IMR-90 (cell line): ENCODE measurements at regions not wholly inside any gene's neighbourhood (a gene's known extent, or its start where the extent isn't known, plus 50 kb on each side); places are given as distances from the start of the nearest gene placed in this dataset.

Source experiments
- ATAC-seq: fragments of 200-7000 bp; cut with Tn5 transposase; 2 replicates; pipeline ENCODE4 v1.9.1; 2020; ENCODE audit warnings: low read depth, mild to moderate bottlenecking, moderate library complexity
- BruUV-seq: library from RNA; stranded (reverse); fragments of 400-500 nt; replicated peaks from 2 replicates; lab custom pipeline; 2021; lab: Mats Ljungman, UMichigan
- CTCF ChIA-PET: fragments of 300-600 bp; formaldehyde crosslinking; extraction: SDS; loops from one replicate; lab custom pipeline; 2021; ENCODE audit warnings: antibody characterized with exemption; lab: Yijun Ruan, JAX
- POLR2A ChIA-PET: fragments of 300-600 bp; sonication (Branson Sonifier 250); formaldehyde crosslinking; loops from one replicate; lab custom pipeline; 2022; ENCODE audit warnings: antibody characterized with exemption; ENCODE audit not compliant: unreplicated experiment; lab: Charles Lee
- DNase-seq: peaks from one replicate; pipeline ENCODE4 v3.0.0; 2013
- H2AFZ ChIP-seq: replicated peaks from 2 replicates; pipeline ENCODE3; 2013; ENCODE audit warnings: low read length, mild to moderate bottlenecking; ENCODE audit not compliant: poor library complexity
- H2AK5ac ChIP-seq: 2 replicates; pipeline ENCODE4 v1.6.1; 2013; ENCODE audit warnings: low read depth, low read length, inconsistent platforms
- H2AK9ac ChIP-seq: replicated peaks from 2 replicates; pipeline ENCODE3; 2013; ENCODE audit warnings: mild to moderate bottlenecking, low read depth, low read length, moderate library complexity; ENCODE audit not compliant: poor library complexity
- H2BK120ac ChIP-seq: 2 replicates; pipeline ENCODE4 v1.6.1; 2013; ENCODE audit warnings: low read depth, low read length, inconsistent platforms
- H2BK15ac ChIP-seq: 3 replicates; pipeline ENCODE4 v1.6.1; 2013; ENCODE audit warnings: low read depth, low read length, inconsistent platforms
- H2BK20ac ChIP-seq: 2 replicates; pipeline ENCODE4 v1.6.1; 2013; ENCODE audit warnings: low read depth, mild to moderate bottlenecking, inconsistent platforms, low read length, moderate library complexity
- H2BK5ac ChIP-seq: 2 replicates; pipeline ENCODE4 v1.6.1; 2013; ENCODE audit warnings: mild to moderate bottlenecking, low read depth, low read length, inconsistent platforms; ENCODE audit not compliant: poor library complexity, severe bottlenecking
- H3K14ac ChIP-seq: replicated peaks from 2 replicates; pipeline ENCODE4 v1.6.1; 2013; ENCODE audit warnings: low read depth, low read length, inconsistent platforms
- H3K18ac ChIP-seq: 2 replicates; pipeline ENCODE4 v1.6.1; 2013; ENCODE audit warnings: low read depth, low read length, control low read depth
- H3K23ac ChIP-seq: 2 replicates; pipeline ENCODE4 v1.6.1; 2013; ENCODE audit warnings: low read depth, low read length, inconsistent platforms
- H3K27ac ChIP-seq: 2 replicates; pipeline ENCODE4 v1.5.1; 2013; ENCODE audit warnings: mild to moderate bottlenecking, control low read depth, low read length; ENCODE audit not compliant: insufficient read depth
- H3K27me3 ChIP-seq: 2 replicates; pipeline ENCODE4 v1.6.1; 2013; ENCODE audit warnings: low read length; ENCODE audit not compliant: control insufficient read depth, insufficient read depth
- H3K36me3 ChIP-seq: 2 replicates; pipeline ENCODE4 v1.6.1; 2013; ENCODE audit warnings: low read length, mixed read lengths; ENCODE audit not compliant: control insufficient read depth, insufficient read depth
- H3K4ac ChIP-seq: 2 replicates; pipeline ENCODE4 v1.6.1; 2013; ENCODE audit warnings: low read depth, low read length, inconsistent platforms
- H3K4me1 ChIP-seq: 2 replicates; pipeline ENCODE4 v1.6.1; 2013; ENCODE audit warnings: low read length, mixed read lengths; ENCODE audit not compliant: control insufficient read depth, insufficient read depth
- H3K4me2 ChIP-seq: 2 replicates; pipeline ENCODE4 v1.6.1; 2013; ENCODE audit warnings: low read depth, mild to moderate bottlenecking, control low read depth, low read length, moderate library complexity
- H3K4me3 ChIP-seq: 2 replicates; pipeline ENCODE4 v1.5.1; 2013; ENCODE audit warnings: low read depth, mild to moderate bottlenecking, control low read depth, low read length, moderate library complexity; ENCODE audit not compliant: insufficient read depth
- H3K56ac ChIP-seq: 2 replicates; pipeline ENCODE4 v1.6.1; 2013; ENCODE audit warnings: low read length, inconsistent platforms; ENCODE audit not compliant: insufficient read depth; ENCODE audit errors: extremely low read depth
- H3K79me1 ChIP-seq, 2 experiments: 2 replicates each; pipeline ENCODE4 v1.6.1; 2013; ENCODE audit warnings: low read length in 2 of 2, inconsistent platforms in 1 of 2, low read depth in 1 of 2
- H3K9ac ChIP-seq: 2 replicates; pipeline ENCODE4 v1.6.1; 2013; ENCODE audit warnings: low read depth, low read length, control low read depth
- H3K9me1 ChIP-seq: 2 replicates; pipeline ENCODE4 v1.6.1; 2013; ENCODE audit warnings: low read length, inconsistent platforms; ENCODE audit not compliant: insufficient read depth
- H3K9me3 ChIP-seq: 2 replicates; pipeline ENCODE4 v1.6.1; 2013; ENCODE audit warnings: low read length; ENCODE audit not compliant: control insufficient read depth, insufficient read depth
- H4K20me1 ChIP-seq: 2 replicates; pipeline ENCODE4 v1.6.1; 2013; ENCODE audit warnings: low read length, inconsistent platforms; ENCODE audit not compliant: insufficient read depth
- H4K5ac ChIP-seq: 2 replicates; pipeline ENCODE4 v1.6.1; 2013; ENCODE audit warnings: mild to moderate bottlenecking, low read depth, low read length, control low read depth
- H4K8ac ChIP-seq, 2 experiments: 2 replicates each; pipeline ENCODE4 v1.6.1; 2013; ENCODE audit warnings: low read depth in 2 of 2, low read length in 2 of 2, control low read depth in 1 of 2, inconsistent platforms in 1 of 2
- H4K91ac ChIP-seq: 2 replicates; pipeline ENCODE4 v1.6.1; 2013; ENCODE audit warnings: low read depth, low read length, inconsistent platforms; ENCODE audit not compliant: insufficient read depth
- CEBPB ChIP-seq: IDR thresholded peaks from 2 replicates; pipeline ENCODE4 v1.6.1; 2012; ENCODE audit warnings: low read depth, low read length, improper control_type of control experiment
- CTCF ChIP-seq: conservative IDR thresholded peaks from 2 replicates; pipeline ENCODE4 v1.5.1; 2012; ENCODE audit warnings: mild to moderate bottlenecking, low read depth, low read length, improper control_type of control experiment
- ELK1 ChIP-seq: fragments of 150-350 bp; IDR thresholded peaks from 2 replicates; pipeline ENCODE4 v1.6.1; 2016; ENCODE audit warnings: low read depth, mild to moderate bottlenecking, low read length, moderate library complexity, borderline replicate concordance
- FOS ChIP-seq: fragments of 150-350 bp; IDR thresholded peaks from 2 replicates; pipeline ENCODE4 v1.6.1; 2016; ENCODE audit warnings: low read depth, low read length
- MAFK ChIP-seq: IDR thresholded peaks from 2 replicates; pipeline ENCODE4 v1.6.1; 2012; ENCODE audit warnings: low read depth, low read length, improper control_type of control experiment
- MAZ ChIP-seq: IDR thresholded peaks from 2 replicates; pipeline ENCODE4 v1.6.1; 2012; ENCODE audit warnings: low read depth, mild to moderate bottlenecking, low read length, improper control_type of control experiment, moderate library complexity, borderline replicate concordance
- MXI1 ChIP-seq: IDR thresholded peaks from 2 replicates; pipeline ENCODE4 v1.6.1; 2012; ENCODE audit warnings: low read depth, mild to moderate bottlenecking, low read length, moderate library complexity, borderline replicate concordance
- POLR2A ChIP-seq: IDR thresholded peaks from 2 replicates; pipeline ENCODE4 v1.6.1; 2012; ENCODE audit warnings: mild to moderate bottlenecking, low read depth, low read length
- RCOR1 ChIP-seq: IDR thresholded peaks from 2 replicates; pipeline ENCODE4 v1.6.1; 2012; ENCODE audit warnings: mild to moderate bottlenecking, low read length, improper control_type of control experiment; ENCODE audit not compliant: insufficient replicate concordance
- RFX5 ChIP-seq: IDR thresholded peaks from 2 replicates; pipeline ENCODE4 v1.8.0; 2012; ENCODE audit warnings: low read depth, mild to moderate bottlenecking, low read length, moderate library complexity
- SMC3 ChIP-seq: fragments of 150-350 bp; IDR thresholded peaks from 2 replicates; pipeline ENCODE4 v1.6.1; 2016; ENCODE audit warnings: low read depth, mild to moderate bottlenecking, antibody characterized with exemption, low read length, moderate library complexity
- USF2 ChIP-seq: fragments of 150-350 bp; IDR thresholded peaks from 2 replicates; pipeline ENCODE4 v1.6.1; 2017; ENCODE audit warnings: mild to moderate bottlenecking, antibody characterized with exemption, low read length, low read depth
- WGBS, 2 experiments: methylation state at CpG; one replicate each; pipeline versions ENCODE4 v1.1.5 to v1.1.7; 2013; ENCODE audit warnings: missing lambda C conversion rate in 2 of 2; ENCODE audit not compliant: insufficient read length in 1 of 2; ENCODE audit errors: extremely low coverage in 2 of 2; 5-methylcytosine and 5-hydroxymethylcytosine counted together
- dilution Hi-C: fragments of 300-500 bp; cut with HindIII; formaldehyde crosslinking; loops from one replicate; pipeline ENCODE4 v1.14.3; 2018; ENCODE audit warnings: low sequenced_read_pairs; ENCODE audit not compliant: unreplicated experiment
- in situ Hi-C: fragments of 300-500 bp; cut with MboI; formaldehyde crosslinking; loops from 3 replicates; pipeline ENCODE4 v1.14.3; 2019; ENCODE audit warnings: low sequenced_read_pairs, inconsistent platforms, mixed read lengths
- intact Hi-C: fragments of 100-400 bp; cut with micrococcal nuclease; formaldehyde crosslinking; loops from 2 replicates; pipeline ENCODE4 v1.10.0; 2022

GRCh38 chr18:68102117-68102516, 585.6 kb upstream of the DSEL start:
- Histone ChIP-seq H2BK5ac (peak overlapping the region; percentile 95), H3K4me2 (peak overlapping the region; percentile 5; the same call in 1 of the 2 replicates), H2BK15ac (no peak overlapping the region), H2AFZ (no peak overlapping the region), H3K79me1 (no peaks in the 10 kb centered on the region), H3K23ac (peak overlapping the region; percentile 56; the same call in 1 of the 2 replicates), H3K4me3 (no peak overlapping the region), H3K14ac (peak overlapping the region; percentile 71; the same call in 1 of the 2 replicates), H3K4ac (peak overlapping the region; percentile 50; the same call in 1 of the 2 replicates), H2AK5ac (no peak overlapping the region), H3K9me3 (no peaks in the 10 kb centered on the region), H3K4me1 (peaks cover 3% of the 10 kb centered on the region), H3K9me1 (no peaks in the 10 kb centered on the region), H4K8ac (peak overlapping the region in 1 of 2 experiments; percentile 59; a peak in 2 of 4 replicates), H2BK20ac (peak overlapping the region; percentile 67), H2AK9ac (no peak overlapping the region), H4K5ac (peak overlapping the region; percentile 67), H4K20me1 (no peaks in the 10 kb centered on the region), H3K27ac (peak overlapping the region; percentile 72; the same call in 1 of the 2 replicates), H3K9ac (no peak overlapping the region), H4K91ac (0 out of 2 replicates have a peak overlapping the region, but pooled peaks have one; percentile 60), H3K56ac (no peak overlapping the region), H3K18ac (peak overlapping the region; percentile 33), H3K27me3 (no peaks in the 10 kb centered on the region), H2BK120ac (peak overlapping the region; percentile 54), H3K36me3 (no peaks in the 10 kb centered on the region)
- no TSS peak for BruUV-seq
- ATAC-seq (peak; percentile 84), DNase-seq (peak; percentile 52)
- POLR2A ChIA-PET: interaction anchor here (0.5 kb wide), 1 partner anchor 233 kb away, joined by 5 read pairs; no protein-coding TSS in a partner anchor
- in situ Hi-C loops: no loop called here
- intact Hi-C loops: loop anchor here (5.0 kb wide), 1 partner anchor 585 kb away; the partner anchor contains the start of gene DSEL
- WGBS, 2 experiments: no CpG with 5 or more reads among the region's 4 CpGs
- CTCF ChIA-PET: no interaction called here
- dilution Hi-C loops: no loop called here
- TF ChIP-seq RCOR1 (no peak), MAZ (no peak), FOS (no peak), CTCF (no peak), SMC3 (no peak), MXI1 (no peak), ELK1 (no peak), MAFK (no peak), RFX5 (no peak), POLR2A (no peak), CEBPB (no peak), USF2 (no peak)
